ENCODE measurements at regions not wholly inside any gene's neighbourhood (a gene's known extent, or its start where the extent isn't known, plus 50 kb on each side); places are given as distances from the start of the nearest gene placed in this dataset.

DNA sequence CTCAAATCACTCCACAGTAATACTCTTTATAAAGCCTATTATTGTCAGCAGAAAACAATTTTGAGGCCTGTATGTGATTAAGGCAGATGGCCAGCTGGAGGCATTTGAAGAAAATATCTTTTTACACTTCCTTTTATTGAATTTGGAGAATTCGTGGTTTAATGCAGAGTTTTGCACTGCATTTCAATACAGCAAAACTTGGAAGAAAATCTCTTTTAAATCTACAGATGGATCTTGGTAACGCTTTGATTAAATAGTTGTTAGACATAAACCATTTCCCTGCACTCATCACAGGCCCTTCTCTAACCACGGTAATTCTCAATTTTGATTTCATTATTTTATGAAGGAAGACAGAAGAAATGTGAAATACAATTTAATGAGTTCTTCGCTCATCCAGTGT lies 185.7 kb downstream of the RFC3 start:
- H3K4me1 ChIP-seq (ENCODE audit: insufficient read depth, low read length, poor library complexity, severe bottlenecking) = no peaks in the 10 kb centered on the region
- TF ChIP-seq, protein P1, sequence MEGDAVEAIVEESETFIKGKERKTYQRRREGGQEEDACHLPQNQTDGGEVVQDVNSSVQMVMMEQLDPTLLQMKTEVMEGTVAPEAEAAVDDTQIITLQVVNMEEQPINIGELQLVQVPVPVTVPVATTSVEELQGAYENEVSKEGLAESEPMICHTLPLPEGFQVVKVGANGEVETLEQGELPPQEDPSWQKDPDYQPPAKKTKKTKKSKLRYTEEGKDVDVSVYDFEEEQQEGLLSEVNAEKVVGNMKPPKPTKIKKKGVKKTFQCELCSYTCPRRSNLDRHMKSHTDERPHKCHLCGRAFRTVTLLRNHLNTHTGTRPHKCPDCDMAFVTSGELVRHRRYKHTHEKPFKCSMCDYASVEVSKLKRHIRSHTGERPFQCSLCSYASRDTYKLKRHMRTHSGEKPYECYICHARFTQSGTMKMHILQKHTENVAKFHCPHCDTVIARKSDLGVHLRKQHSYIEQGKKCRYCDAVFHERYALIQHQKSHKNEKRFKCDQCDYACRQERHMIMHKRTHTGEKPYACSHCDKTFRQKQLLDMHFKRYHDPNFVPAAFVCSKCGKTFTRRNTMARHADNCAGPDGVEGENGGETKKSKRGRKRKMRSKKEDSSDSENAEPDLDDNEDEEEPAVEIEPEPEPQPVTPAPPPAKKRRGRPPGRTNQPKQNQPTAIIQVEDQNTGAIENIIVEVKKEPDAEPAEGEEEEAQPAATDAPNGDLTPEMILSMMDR (conservative IDR thresholded peaks at IDR 0.05; ENCODE audit: low read length) = no peak
- no peak for TF ChIP-seq EZH2phosphoT487 (IDR thresholded peaks at IDR 0.05; ENCODE audit: borderline replicate concordance)
- no peaks in the 10 kb centered on the region for H4K20me1 ChIP-seq (ENCODE audit: insufficient read depth, low read length, poor library complexity, severe bottlenecking)
- no peaks in the 10 kb centered on the region for H3K36me3 ChIP-seq (ENCODE audit: insufficient read depth, low read length)
- no peak overlapping the region for H3K4me3 ChIP-seq (ENCODE audit: low read length, poor library complexity, severe bottlenecking)
- no peaks in the 10 kb centered on the region for H3F3A ChIP-seq (ENCODE audit: low read depth)
- no peaks in the 10 kb centered on the region for H3K27me3 ChIP-seq (ENCODE audit: insufficient read depth, low read length, poor library complexity, severe bottlenecking)
- H3K4me2 ChIP-seq (ENCODE audit: low read depth, low read length, poor library complexity, severe bottlenecking) = no peak overlapping the region
- H3K9me2 ChIP-seq (replicated peaks; ENCODE audit: low read depth, low read length) = no peaks in the 10 kb centered on the region
- H3K79me2 ChIP-seq (ENCODE audit: insufficient read depth, low read length) = no peaks in the 10 kb centered on the region
- no peak overlapping the region for H2AFZ ChIP-seq (ENCODE audit: low read length)
- H3K9me3 ChIP-seq (ENCODE audit: insufficient read depth, low read depth, low read length) = no peaks in the 10 kb centered on the region
- no peak overlapping the region for H3K9ac ChIP-seq (ENCODE audit: low read depth, low read length, poor library complexity, severe bottlenecking)

DNA sequence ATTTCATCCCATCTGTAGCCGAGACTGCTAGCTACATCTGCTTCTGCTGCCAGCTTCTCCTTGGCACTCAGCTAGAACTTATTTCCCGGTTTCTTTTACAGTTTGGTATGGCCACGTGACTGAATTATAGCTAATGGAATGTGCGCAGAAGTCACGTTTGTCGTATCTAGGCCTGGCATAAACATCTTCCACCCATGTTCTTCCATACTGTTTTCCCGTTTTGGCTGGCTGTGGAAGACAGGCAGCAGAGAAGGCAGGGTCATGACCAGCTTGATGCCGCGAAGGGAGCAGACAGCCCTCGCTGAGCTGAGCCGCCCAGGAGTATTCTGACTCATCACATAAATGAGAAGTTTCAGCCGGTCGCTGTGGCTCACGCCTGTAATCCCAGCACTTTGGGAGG lies 186.7 kb downstream of the RFC3 start:
- H3K4me1 ChIP-seq (ENCODE audit: insufficient read depth, low read length, poor library complexity, severe bottlenecking) = no peaks in the 10 kb centered on the region
- no peak overlapping the region for H3K4me3 ChIP-seq (ENCODE audit: low read length, poor library complexity, severe bottlenecking)
- no peaks in the 10 kb centered on the region for H3K36me3 ChIP-seq (ENCODE audit: insufficient read depth, low read length)
- no peaks in the 10 kb centered on the region for H4K20me1 ChIP-seq (ENCODE audit: insufficient read depth, low read length, poor library complexity, severe bottlenecking)
- TF ChIP-seq, protein P1 (conservative IDR thresholded peaks at IDR 0.05; ENCODE audit: low read length) = no peak
- no peak for TF ChIP-seq EZH2phosphoT487 (IDR thresholded peaks at IDR 0.05; ENCODE audit: borderline replicate concordance)
- H2AFZ ChIP-seq (ENCODE audit: low read length) = no peak overlapping the region
- no peak overlapping the region for H3K4me2 ChIP-seq (ENCODE audit: low read depth, low read length, poor library complexity, severe bottlenecking)
- no peaks in the 10 kb centered on the region for H3K9me3 ChIP-seq (ENCODE audit: insufficient read depth, low read depth, low read length)
- H3F3A ChIP-seq (ENCODE audit: low read depth) = no peaks in the 10 kb centered on the region
- H3K79me2 ChIP-seq (ENCODE audit: insufficient read depth, low read length) = no peaks in the 10 kb centered on the region
- no peaks in the 10 kb centered on the region for H3K27me3 ChIP-seq (ENCODE audit: insufficient read depth, low read length, poor library complexity, severe bottlenecking)
- H3K9ac ChIP-seq (ENCODE audit: low read depth, low read length, poor library complexity, severe bottlenecking) = no peak overlapping the region
- no peaks in the 10 kb centered on the region for H3K9me2 ChIP-seq (replicated peaks; ENCODE audit: low read depth, low read length)

DNA sequence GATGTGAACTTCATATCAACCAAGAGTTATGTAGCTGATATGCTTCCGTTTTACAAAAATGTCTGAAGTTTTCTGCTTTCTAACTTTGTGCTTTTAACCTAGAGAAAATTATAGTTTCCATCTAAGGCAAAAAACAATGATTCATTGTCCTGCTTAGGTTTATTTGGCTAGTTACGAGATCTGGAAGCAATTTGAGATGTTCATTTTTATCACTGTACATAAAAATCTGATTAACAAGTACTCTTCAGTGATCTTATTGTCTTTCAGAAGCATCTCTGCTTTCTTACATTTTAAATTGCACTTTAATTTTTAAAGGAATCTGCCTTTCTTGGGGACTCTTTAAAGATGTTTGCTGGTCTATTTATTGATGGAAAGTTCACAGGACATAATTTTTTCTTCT lies 188.1 kb downstream of the RFC3 start:
- Histone ChIP-seq H3K4me3 (ENCODE audit: low read length, poor library complexity, severe bottlenecking) (no peak overlapping the region), H3K9ac (ENCODE audit: low read depth, low read length, poor library complexity, severe bottlenecking) (no peak overlapping the region), H3K9me3 (ENCODE audit: insufficient read depth, low read depth, low read length) (no peaks in the 10 kb centered on the region), H3K4me1 (ENCODE audit: insufficient read depth, low read length, poor library complexity, severe bottlenecking) (no peaks in the 10 kb centered on the region), H4K20me1 (ENCODE audit: insufficient read depth, low read length, poor library complexity, severe bottlenecking) (no peaks in the 10 kb centered on the region), H2AFZ (ENCODE audit: low read length) (no peak overlapping the region), H3K36me3 (ENCODE audit: insufficient read depth, low read length) (no peaks in the 10 kb centered on the region), H3F3A (ENCODE audit: low read depth) (no peaks in the 10 kb centered on the region), H3K4me2 (ENCODE audit: low read depth, low read length, poor library complexity, severe bottlenecking) (no peak overlapping the region), H3K27me3 (ENCODE audit: insufficient read depth, low read length, poor library complexity, severe bottlenecking) (no peaks in the 10 kb centered on the region), H3K79me2 (ENCODE audit: insufficient read depth, low read length) (no peaks in the 10 kb centered on the region), H3K9me2 (replicated peaks; ENCODE audit: low read depth, low read length) (no peaks in the 10 kb centered on the region)
- TF ChIP-seq, protein P1 (conservative IDR thresholded peaks at IDR 0.05; ENCODE audit: low read length) = no peak
- no peak for TF ChIP-seq EZH2phosphoT487 (IDR thresholded peaks at IDR 0.05; ENCODE audit: borderline replicate concordance)
